Lung (tissue), 11 donors: ENCODE measurements at regions not wholly inside any gene's neighbourhood (a gene's known extent, or its start where the extent isn't known, plus 50 kb on each side); places are given as distances from the start of the nearest gene placed in this dataset.

Experiments
- ATAC-seq: fragments of 200-7000 bp; cut with Tn5 transposase; one replicate; pipeline ENCODE4 v1.9.1; 2020; ENCODE audit warnings: moderate number of reproducible peaks; ENCODE audit not compliant: insufficient read depth, low FRiP score
- DNase-seq, 3 donors: peaks; one replicate each; pipeline ENCODE4 v3.0.0-alpha.2; 2013 to 2017
- H3K27ac ChIP-seq, 2 donors: one replicate each; pipeline ENCODE4 v1.5.1; 2013; ENCODE audit warnings: mild to moderate bottlenecking in 2 of 2, moderate library complexity in 2 of 2, control low read depth in 1 of 2, inconsistent platforms in 1 of 2, low read depth in 1 of 2, low read length in 1 of 2
- H3K27me3 ChIP-seq, 3 donors: one replicate each; pipeline ENCODE4 v1.5.1; 2013; ENCODE audit warnings: low read length in 2 of 3; ENCODE audit not compliant: control insufficient read depth in 3 of 3, insufficient read depth in 3 of 3
- H3K36me3 ChIP-seq, 4 donors: one replicate each; pipeline ENCODE4 v1.5.1; 2013; ENCODE audit warnings: low read length in 4 of 4, mild to moderate bottlenecking in 1 of 4, moderate library complexity in 1 of 4; ENCODE audit not compliant: control insufficient read depth in 4 of 4, insufficient read depth in 4 of 4
- H3K4me1 ChIP-seq, 5 donors: one replicate each; pipeline ENCODE4 v1.5.1; 2013; ENCODE audit warnings: low read length in 5 of 5, mild to moderate bottlenecking in 2 of 5, moderate library complexity in 1 of 5; ENCODE audit not compliant: control insufficient read depth in 5 of 5, insufficient read depth in 5 of 5
- H3K4me3 ChIP-seq: one replicate; pipeline ENCODE4 v1.5.1; 2013; ENCODE audit warnings: mild to moderate bottlenecking, control low read depth, moderate library complexity
- H3K9ac ChIP-seq, 2 donors: one replicate each; pipeline ENCODE4 v1.5.1; 2013; ENCODE audit warnings: low read length in 2 of 2, control low read depth in 1 of 2; ENCODE audit not compliant: insufficient read depth in 1 of 2
- H3K9me3 ChIP-seq, 4 donors: one replicate each; pipeline ENCODE4 v1.5.1; 2013; ENCODE audit warnings: low read length in 3 of 4, mild to moderate bottlenecking in 1 of 4, moderate library complexity in 1 of 4; ENCODE audit not compliant: control insufficient read depth in 4 of 4, insufficient read depth in 3 of 4
- CTCF ChIP-seq: IDR thresholded peaks from 2 replicates; pipeline ENCODE4 v1.5.1; 2012; ENCODE audit warnings: mild to moderate bottlenecking; ENCODE audit errors: control extremely low read depth, extremely low read depth
- WGBS, 2 donors: extraction: QIAGEN DNeasy Blood & Tissue Kit; methylation state at CpG; one replicate each; pipeline ENCODE4 v1.1.7; 2013; 5-methylcytosine and 5-hydroxymethylcytosine counted together
- donor health status: control.
- donor health status: control.
- donor health status: Bipolar disorder and iron deficiency.
- donor health status: healthy.
- donor health status: DM: yes; HTN: yes; CAD: no.

- DNase-seq (no peak), ATAC-seq (no peak)
- Histone ChIP-seq H3K4me3 (no peak overlapping the region), H3K4me1 (peaks cover 0 to 2% (median 0%) of the 10 kb centered on the region in 5 donors), H3K27me3 (no peaks in the 10 kb centered on the region), H3K9me3 (no peaks in the 10 kb centered on the region), H3K9ac (no peak overlapping the region), H3K27ac (no peak overlapping the region), H3K36me3 (no peaks in the 10 kb centered on the region)
- TF ChIP-seq CTCF: no peak
- WGBS, 2 donors: 20 to 45% methylated on average over 1 of the region's 1 CpG
These were observed 631.8 kb downstream of the TMTC2 start for GRCh38 chr12:83318386-83319098.

- Histone ChIP-seq H3K27ac (no peak overlapping the region), H3K27me3 (no peaks in the 10 kb centered on the region), H3K4me3 (no peak overlapping the region), H3K9me3 (no peaks in the 10 kb centered on the region), H3K36me3 (no peaks in the 10 kb centered on the region), H3K4me1 (peaks cover 0 to 2% (median 0%) of the 10 kb centered on the region in 5 donors), H3K9ac (no peak overlapping the region)
- no peak for DNase-seq
- no peak for ATAC-seq
- WGBS, 2 donors: 89 to 92% methylated on average over 3 of the region's 3 CpGs
- TF ChIP-seq CTCF: no peak
These were observed 630.9 kb downstream of the TMTC2 start for GRCh38 chr12:83317595-83317994.

GRCh38 chr12:83313827-83314226 is 627.1 kb downstream of the TMTC2 start:
- Histone ChIP-seq H3K4me3 (no peak overlapping the region), H3K27me3 (no peaks in the 10 kb centered on the region), H3K9me3 (no peaks in the 10 kb centered on the region), H3K36me3 (no peaks in the 10 kb centered on the region), H3K4me1 (peaks cover 0 to 2% (median 0%) of the 10 kb centered on the region in 5 donors), H3K27ac (no peak overlapping the region), H3K9ac (no peak overlapping the region)
- ATAC-seq (no peak), DNase-seq (no peak)
- no peak for TF ChIP-seq CTCF

DNA sequence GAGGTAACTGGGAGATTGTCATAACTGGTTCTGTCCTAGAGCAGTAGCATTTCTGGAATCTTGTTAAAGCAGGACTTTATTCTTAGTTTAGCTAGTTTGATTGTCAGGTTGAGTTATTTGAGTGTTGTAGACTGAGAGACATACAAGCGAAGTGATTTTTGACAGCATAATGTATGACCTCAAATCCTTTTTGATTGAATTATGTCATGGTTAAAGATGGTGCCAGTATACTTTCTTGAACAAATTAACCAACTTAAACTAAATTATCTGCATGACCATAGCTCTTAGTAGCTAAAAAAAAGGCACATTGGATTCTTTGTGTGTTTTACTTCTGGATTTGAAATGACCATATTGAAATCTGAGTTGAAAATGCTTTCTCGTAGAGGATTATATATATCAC is 626.6 kb downstream of the TMTC2 start:
- no peak overlapping the region for H3K4me3 ChIP-seq
- no peak for ATAC-seq
- H3K9ac ChIP-seq: no peak overlapping the region
- DNase-seq: no peak
- TF ChIP-seq CTCF: no peak
- H3K4me1 ChIP-seq: no peaks in the 10 kb centered on the region
- no peaks in the 10 kb centered on the region for H3K36me3 ChIP-seq
- H3K9me3 ChIP-seq: no peaks in the 10 kb centered on the region
- no peak overlapping the region for H3K27ac ChIP-seq
- no peaks in the 10 kb centered on the region for H3K27me3 ChIP-seq
- WGBS, 2 donors: 88 to 90% methylated on average over 2 of the region's 2 CpGs
